IPS-15b (cell line): ENCODE measurements at regions not wholly inside any gene's neighbourhood (a gene's known extent, or its start where the extent isn't known, plus 50 kb on each side); places are given as distances from the start of the nearest gene placed in this dataset.

Experiments used
- H3K27me3 ChIP-seq: one replicate; pipeline ENCODE4 v1.6.1; 2013; ENCODE audit warnings: low read length; ENCODE audit not compliant: control insufficient read depth, insufficient read depth
- H3K36me3 ChIP-seq: one replicate; pipeline ENCODE4 v1.6.1; 2013; ENCODE audit warnings: low read length; ENCODE audit not compliant: control insufficient read depth, insufficient read depth
- H3K4me1 ChIP-seq: one replicate; pipeline ENCODE4 v1.6.1; 2013; ENCODE audit warnings: mild to moderate bottlenecking, low read length; ENCODE audit not compliant: control insufficient read depth, insufficient read depth
- H3K4me3 ChIP-seq: one replicate; pipeline ENCODE4 v1.5.1; 2013; ENCODE audit warnings: low read depth, low read length
- H3K9ac ChIP-seq: one replicate; pipeline ENCODE4 v1.6.1; 2013; ENCODE audit warnings: low read depth, mild to moderate bottlenecking, low read length
- H3K9me3 ChIP-seq: one replicate; pipeline ENCODE4 v1.6.1; 2013; ENCODE audit warnings: mild to moderate bottlenecking, low read length; ENCODE audit not compliant: control insufficient read depth, insufficient read depth

DNA sequence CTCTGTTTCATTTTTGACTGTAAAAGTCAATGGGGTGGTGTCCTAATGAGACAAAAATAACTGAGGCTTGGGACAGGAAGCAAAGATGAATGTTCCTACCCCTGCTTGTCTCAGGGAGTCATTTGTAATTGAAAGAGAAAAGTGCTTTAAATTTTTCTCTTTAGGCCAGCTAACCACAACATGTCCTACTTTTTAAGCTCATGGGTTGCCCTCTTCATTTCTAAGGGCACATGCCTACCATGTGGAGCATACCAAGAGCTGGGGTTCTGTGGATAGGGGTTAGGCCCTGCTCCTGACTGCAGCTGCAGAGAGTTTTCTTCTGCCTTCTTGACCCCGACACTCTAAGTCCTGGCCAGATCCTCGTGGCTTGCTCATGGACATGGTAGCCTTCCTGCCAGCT lies 96.8 kb upstream of the ARL4C start:
- Histone ChIP-seq H3K36me3 (no peaks in the 10 kb centered on the region), H3K4me3 (no peak overlapping the region), H3K9me3 (no peaks in the 10 kb centered on the region), H3K4me1 (peaks cover 17% of the 10 kb centered on the region), H3K9ac (no peak overlapping the region), H3K27me3 (peaks cover 2% of the 10 kb centered on the region)

GRCh38 chr2:234592541-234592940 lies 95.7 kb upstream of the ARL4C start:
- no peak overlapping the region for H3K4me3 ChIP-seq
- H3K36me3 ChIP-seq: no peaks in the 10 kb centered on the region
- peaks cover 2% of the 10 kb centered on the region for H3K27me3 ChIP-seq
- no peak overlapping the region for H3K9ac ChIP-seq
- H3K9me3 ChIP-seq: no peaks in the 10 kb centered on the region
- H3K4me1 ChIP-seq: peaks cover 13% of the 10 kb centered on the region

DNA sequence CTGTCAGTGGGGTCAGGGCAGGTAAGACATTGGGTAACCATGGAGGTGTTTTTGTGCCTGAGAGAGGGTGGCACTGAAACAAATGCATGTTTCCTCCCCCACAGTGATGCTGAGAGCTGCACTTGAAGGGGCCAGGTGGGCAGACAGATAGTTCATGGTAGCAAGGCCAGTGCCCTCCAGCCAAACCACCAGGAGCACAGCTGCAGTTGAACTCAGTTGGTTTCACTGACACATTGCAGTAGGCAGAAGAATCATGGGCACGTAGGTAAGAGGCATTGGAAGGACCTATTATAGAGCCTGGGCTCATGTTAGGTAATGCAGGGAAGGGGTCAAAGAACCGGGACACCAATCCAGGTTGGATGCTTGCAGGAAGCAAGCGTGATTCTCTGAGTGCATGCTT lies 93.2 kb upstream of the ARL4C start:
- H3K27me3 ChIP-seq: peaks cover 2% of the 10 kb centered on the region

GRCh38 chr2:234588054-234588430 lies 91.2 kb upstream of the ARL4C start:
- Histone ChIP-seq H3K27me3 (peaks cover 2% of the 10 kb centered on the region), H3K9me3 (no peaks in the 10 kb centered on the region), H3K4me1 (no peaks in the 10 kb centered on the region)

More for the DNA sequence above, 93.2 kb upstream of the ARL4C start:
- Histone ChIP-seq H3K4me3 (no peak overlapping the region), H3K36me3 (no peaks in the 10 kb centered on the region), H3K9me3 (no peaks in the 10 kb centered on the region), H3K9ac (no peak overlapping the region), H3K4me1 (no peaks in the 10 kb centered on the region)

DNA sequence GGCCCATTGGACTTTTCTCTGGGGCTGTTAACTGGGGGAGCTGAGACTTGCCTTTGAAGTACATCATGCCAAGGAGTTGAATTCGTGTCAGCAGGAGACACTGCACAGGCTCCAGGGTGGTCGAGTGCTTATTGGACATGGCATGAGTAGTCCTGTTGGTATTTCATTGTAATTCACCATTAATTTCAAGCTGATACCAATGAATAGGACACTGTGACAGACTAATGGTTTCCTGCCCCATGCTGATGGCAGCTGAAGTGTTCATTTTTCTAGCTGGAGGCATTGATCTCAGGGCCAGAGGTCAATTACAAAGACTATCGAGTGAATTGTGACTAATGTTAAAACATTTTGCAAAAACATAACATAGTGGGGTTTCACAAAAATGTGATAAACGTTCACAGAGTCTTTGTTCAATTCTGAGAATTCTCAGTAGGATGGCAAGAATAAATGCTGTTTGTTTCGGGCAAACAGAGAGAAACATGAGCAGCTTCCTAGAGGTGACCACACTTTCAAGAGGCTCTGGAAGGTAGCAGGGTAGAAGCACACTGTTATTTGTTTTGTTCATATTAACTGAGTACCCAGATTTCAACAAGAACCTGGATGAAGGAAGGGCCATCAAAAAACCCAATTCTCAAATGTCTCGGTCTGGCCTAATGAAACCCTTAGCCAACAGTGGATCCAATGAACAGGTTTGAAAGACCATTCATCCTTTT lies 90.6 kb upstream of the ARL4C start:
- Histone ChIP-seq H3K36me3 (no peaks in the 10 kb centered on the region), H3K4me1 (no peaks in the 10 kb centered on the region), H3K4me3 (no peak overlapping the region), H3K27me3 (no peaks in the 10 kb centered on the region), H3K9me3 (no peaks in the 10 kb centered on the region), H3K9ac (no peak overlapping the region)

More at GRCh38 chr2:234588054-234588430, 91.2 kb upstream of the ARL4C start:
- Histone ChIP-seq H3K9ac (no peak overlapping the region), H3K4me3 (no peak overlapping the region), H3K36me3 (no peaks in the 10 kb centered on the region)

- peaks cover 9% of the 10 kb centered on the region for H3K4me1 ChIP-seq
- H3K27me3 ChIP-seq: peaks cover 2% of the 10 kb centered on the region
- no peak overlapping the region for H3K4me3 ChIP-seq
- H3K9ac ChIP-seq: no peak overlapping the region
- no peaks in the 10 kb centered on the region for H3K36me3 ChIP-seq
- H3K9me3 ChIP-seq: no peaks in the 10 kb centered on the region
Observed at GRCh38 chr2:234583331-234583730, 86.5 kb upstream of the ARL4C start.

DNA sequence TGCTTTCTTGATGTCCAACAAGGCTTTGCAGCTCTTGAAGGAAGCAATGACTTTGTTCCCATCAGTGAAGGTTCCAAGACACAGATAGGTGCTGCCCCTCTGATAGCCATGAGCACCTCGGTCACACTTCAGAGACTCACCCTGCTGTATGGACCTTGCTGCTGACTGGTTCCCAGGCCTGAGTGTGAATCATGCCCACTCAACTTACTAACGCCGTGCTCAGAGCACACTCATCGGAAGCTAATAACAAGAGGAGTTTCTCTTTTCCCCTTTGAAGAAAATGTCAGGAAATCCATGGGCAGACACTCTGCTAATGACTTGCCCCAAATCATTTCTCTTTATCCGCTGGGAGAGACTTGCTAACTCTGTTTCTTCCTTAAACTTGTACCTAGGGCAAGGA lies 83.8 kb upstream of the ARL4C start:
- H3K4me1 ChIP-seq: peaks cover 20% of the 10 kb centered on the region
- H3K36me3 ChIP-seq: no peaks in the 10 kb centered on the region
- no peak overlapping the region for H3K9ac ChIP-seq
- H3K9me3 ChIP-seq: no peaks in the 10 kb centered on the region
- peaks cover 2% of the 10 kb centered on the region for H3K27me3 ChIP-seq
- no peak overlapping the region for H3K4me3 ChIP-seq

- Histone ChIP-seq H3K4me1 (peaks cover 20% of the 10 kb centered on the region), H3K36me3 (no peaks in the 10 kb centered on the region), H3K9ac (no peak overlapping the region), H3K27me3 (peaks cover 2% of the 10 kb centered on the region), H3K4me3 (no peak overlapping the region), H3K9me3 (no peaks in the 10 kb centered on the region)
Observed at GRCh38 chr2:234579231-234579962, 82.5 kb upstream of the ARL4C start.

GRCh38 chr2:234578389-234578788 lies 81.5 kb upstream of the ARL4C start:
- peaks cover 2% of the 10 kb centered on the region for H3K27me3 ChIP-seq
- no peaks in the 10 kb centered on the region for H3K9me3 ChIP-seq
- H3K36me3 ChIP-seq: no peaks in the 10 kb centered on the region
- no peak overlapping the region for H3K4me3 ChIP-seq
- H3K4me1 ChIP-seq: peaks cover 20% of the 10 kb centered on the region
- H3K9ac ChIP-seq: no peak overlapping the region

DNA sequence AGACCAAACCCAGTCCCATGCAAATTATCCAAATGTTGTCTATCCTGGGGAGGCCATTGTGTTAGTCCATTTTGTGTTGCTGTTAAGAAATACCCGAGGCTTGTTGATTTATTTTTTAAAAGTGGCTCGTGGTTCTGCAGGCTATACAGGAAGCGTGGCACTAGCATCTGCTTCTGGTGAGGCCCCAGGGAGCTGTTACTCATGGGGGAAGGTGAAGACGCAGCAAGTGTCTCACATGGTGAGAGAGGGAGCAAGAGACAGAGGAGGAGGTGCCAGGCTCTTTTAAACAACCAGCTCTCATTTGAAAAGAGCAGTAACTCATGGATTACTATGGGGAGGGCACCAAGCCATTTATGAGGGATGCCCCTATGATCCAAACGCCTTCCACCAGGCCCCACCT lies 80.3 kb upstream of the ARL4C start:
- H3K36me3 ChIP-seq: no peaks in the 10 kb centered on the region
- no peak overlapping the region for H3K9ac ChIP-seq
- H3K27me3 ChIP-seq: peaks cover 2% of the 10 kb centered on the region
- peaks cover 18% of the 10 kb centered on the region for H3K4me1 ChIP-seq
- H3K4me3 ChIP-seq: no peak overlapping the region
- H3K9me3 ChIP-seq: no peaks in the 10 kb centered on the region

- Histone ChIP-seq H3K4me1 (peaks cover 3% of the 10 kb centered on the region), H3K9me3 (no peaks in the 10 kb centered on the region), H3K4me3 (no peak overlapping the region), H3K9ac (no peak overlapping the region), H3K36me3 (no peaks in the 10 kb centered on the region), H3K27me3 (no peaks in the 10 kb centered on the region)
Observed at GRCh38 chr2:234571620-234572407, 74.9 kb upstream of the ARL4C start.
